ENCODE measurements at regions not wholly inside any gene's neighbourhood (a gene's known extent, or its start where the extent isn't known, plus 50 kb on each side); places are given as distances from the start of the nearest gene placed in this dataset.

GRCh38 chr22:48473202-48473601, 1354.5 kb downstream of the BRD1 start:
- TF ChIP-seq EZH2 (IDR thresholded peaks at IDR 0.05; ENCODE audit: insufficient read depth, poor library complexity, severe bottlenecking) (no peak), EZH2phosphoT487 (IDR thresholded peaks at IDR 0.05; ENCODE audit: insufficient read depth, low read depth) (no peak)
